ENCODE measurements at regions not wholly inside any gene's neighbourhood (a gene's known extent, or its start where the extent isn't known, plus 50 kb on each side); places are given as distances from the start of the nearest gene placed in this dataset.

DNA sequence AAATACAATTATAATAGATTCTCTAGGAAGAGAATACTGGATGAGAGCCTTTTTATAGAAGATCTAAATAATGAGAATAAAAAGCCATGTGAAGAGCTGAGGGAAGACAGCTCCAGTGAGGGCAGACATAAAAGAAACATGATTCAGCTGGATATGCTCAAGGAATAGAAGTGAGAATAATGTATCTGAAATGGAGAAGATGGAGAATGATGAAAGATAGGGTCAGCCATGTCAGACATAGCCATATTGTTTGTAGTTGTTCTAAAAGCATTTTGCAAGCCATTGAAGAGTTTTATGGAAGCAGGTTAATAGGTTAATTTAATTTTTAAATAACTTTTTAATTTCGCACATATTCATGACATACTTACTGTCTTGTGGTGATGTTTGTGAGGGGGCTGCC is 713.5 kb upstream of the ARPP21 start:
- Histone ChIP-seq H3K27me3 (ENCODE audit: control insufficient read depth, insufficient read depth, low read length, poor library complexity, severe bottlenecking) (no peaks in the 10 kb centered on the region), H3K4me1 (ENCODE audit: control insufficient read depth, insufficient read depth, low read length) (peaks cover 5% of the 10 kb centered on the region), H3K9me3 (ENCODE audit: control insufficient read depth, low read length) (no peaks in the 10 kb centered on the region), H3K27ac (ENCODE audit: insufficient read depth, low read depth, low read length, poor library complexity, severe bottlenecking) (no peak overlapping the region), H3K4me3 (ENCODE audit: insufficient read depth, low read depth, low read length) (no peak overlapping the region), H3K36me3 (ENCODE audit: control insufficient read depth, insufficient read depth, low read length) (no peaks in the 10 kb centered on the region)
- WGBS, 2 experiments, result no CpG with 5 or more reads among the region's 1 CpG

- Histone ChIP-seq H3K27ac (ENCODE audit: insufficient read depth, low read depth, low read length, poor library complexity, severe bottlenecking) (no peak overlapping the region), H3K9me3 (ENCODE audit: control insufficient read depth, low read length) (no peaks in the 10 kb centered on the region), H3K4me1 (ENCODE audit: control insufficient read depth, insufficient read depth, low read length) (no peaks in the 10 kb centered on the region), H3K4me3 (ENCODE audit: insufficient read depth, low read depth, low read length) (no peak overlapping the region), H3K36me3 (ENCODE audit: control insufficient read depth, insufficient read depth, low read length) (no peaks in the 10 kb centered on the region), H3K27me3 (ENCODE audit: control insufficient read depth, insufficient read depth, low read length, poor library complexity, severe bottlenecking) (no peaks in the 10 kb centered on the region)
These were observed 710.3 kb upstream of the ARPP21 start for GRCh38 chr3:34929036-34929435.

DNA sequence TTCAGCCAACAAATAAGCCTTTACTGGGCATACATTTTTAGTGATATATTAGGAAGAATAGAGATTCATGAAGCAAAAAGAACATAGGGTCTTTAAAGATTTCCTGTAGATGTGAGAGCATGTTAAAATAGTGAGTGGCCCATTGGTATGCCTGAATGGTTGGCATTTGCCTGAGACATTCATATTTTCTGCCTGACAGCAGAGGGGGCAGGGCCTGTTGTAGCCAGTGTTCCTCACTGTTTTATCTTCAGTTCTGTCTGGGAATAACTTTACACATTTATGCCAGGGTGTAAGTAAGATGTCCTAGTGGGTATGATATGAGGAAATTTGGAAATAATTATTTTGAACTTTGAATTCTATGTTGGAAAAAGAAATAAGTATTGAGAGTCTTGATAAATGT is 704.7 kb upstream of the ARPP21 start:
- no peaks in the 10 kb centered on the region for H3K27me3 ChIP-seq (ENCODE audit: control insufficient read depth, insufficient read depth, low read length, poor library complexity, severe bottlenecking)

DNA sequence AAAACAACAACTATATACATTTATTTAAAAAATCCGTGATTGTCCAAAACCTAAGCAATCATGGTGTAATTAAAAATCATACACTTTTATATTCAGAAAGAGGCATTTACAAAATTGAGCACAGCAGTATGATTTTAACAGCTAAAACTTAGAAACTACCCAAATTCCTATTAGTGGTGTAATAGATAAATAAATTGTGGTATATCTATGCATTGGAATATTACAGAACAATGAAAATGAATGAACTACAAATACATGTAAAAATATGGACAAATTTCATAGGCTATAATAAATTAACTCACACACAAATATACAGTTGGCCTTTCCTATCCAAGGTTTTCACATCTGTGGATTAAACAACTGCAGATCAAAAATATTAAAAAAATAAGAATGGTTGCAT is 700.5 kb upstream of the ARPP21 start:
- Histone ChIP-seq H3K4me1 (ENCODE audit: control insufficient read depth, insufficient read depth, low read length) (no peaks in the 10 kb centered on the region), H3K9me3 (ENCODE audit: control insufficient read depth, low read length) (no peaks in the 10 kb centered on the region), H3K27ac (ENCODE audit: insufficient read depth, low read depth, low read length, poor library complexity, severe bottlenecking) (no peak overlapping the region), H3K4me3 (ENCODE audit: insufficient read depth, low read depth, low read length) (no peak overlapping the region), H3K36me3 (ENCODE audit: control insufficient read depth, insufficient read depth, low read length) (no peaks in the 10 kb centered on the region), H3K27me3 (ENCODE audit: control insufficient read depth, insufficient read depth, low read length, poor library complexity, severe bottlenecking) (no peaks in the 10 kb centered on the region)
- 80 to 100% methylated on average over 1 of the region's 1 CpG for WGBS, 2 experiments

More for the DNA sequence above, 704.7 kb upstream of the ARPP21 start:
- Histone ChIP-seq H3K4me3 (ENCODE audit: insufficient read depth, low read depth, low read length) (no peak overlapping the region), H3K36me3 (ENCODE audit: control insufficient read depth, insufficient read depth, low read length) (no peaks in the 10 kb centered on the region), H3K9me3 (ENCODE audit: control insufficient read depth, low read length) (no peaks in the 10 kb centered on the region), H3K27ac (ENCODE audit: insufficient read depth, low read depth, low read length, poor library complexity, severe bottlenecking) (no peak overlapping the region), H3K4me1 (ENCODE audit: control insufficient read depth, insufficient read depth, low read length) (no peaks in the 10 kb centered on the region)

DNA sequence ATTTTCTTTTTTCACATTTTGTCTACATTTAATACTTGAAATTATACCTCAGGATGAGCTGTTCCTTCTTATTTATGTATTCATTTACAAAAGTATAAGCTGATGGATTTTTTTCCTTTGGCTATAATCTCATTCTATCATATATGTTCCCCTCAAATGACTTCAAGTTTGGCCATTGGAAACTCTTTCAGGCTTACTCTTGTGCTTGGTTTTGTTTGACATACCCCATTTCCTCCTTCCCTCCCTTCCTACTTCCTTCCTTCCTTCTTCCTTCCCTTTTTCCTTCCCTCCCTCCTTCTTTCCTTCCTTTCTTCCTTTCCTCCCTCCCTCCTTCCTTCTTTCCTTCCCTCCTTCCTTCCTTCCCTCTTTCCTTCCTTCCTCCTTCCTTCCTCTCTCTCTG is 697.1 kb upstream of the ARPP21 start:
- H3K36me3 ChIP-seq (ENCODE audit: control insufficient read depth, insufficient read depth, low read length), result no peaks in the 10 kb centered on the region
- no peaks in the 10 kb centered on the region for H3K9me3 ChIP-seq (ENCODE audit: control insufficient read depth, low read length)
- H3K27me3 ChIP-seq (ENCODE audit: control insufficient read depth, insufficient read depth, low read length, poor library complexity, severe bottlenecking), result no peaks in the 10 kb centered on the region
- no peak overlapping the region for H3K27ac ChIP-seq (ENCODE audit: insufficient read depth, low read depth, low read length, poor library complexity, severe bottlenecking)
- H3K4me1 ChIP-seq (ENCODE audit: control insufficient read depth, insufficient read depth, low read length), result no peaks in the 10 kb centered on the region
- no peak overlapping the region for H3K4me3 ChIP-seq (ENCODE audit: insufficient read depth, low read depth, low read length)

DNA sequence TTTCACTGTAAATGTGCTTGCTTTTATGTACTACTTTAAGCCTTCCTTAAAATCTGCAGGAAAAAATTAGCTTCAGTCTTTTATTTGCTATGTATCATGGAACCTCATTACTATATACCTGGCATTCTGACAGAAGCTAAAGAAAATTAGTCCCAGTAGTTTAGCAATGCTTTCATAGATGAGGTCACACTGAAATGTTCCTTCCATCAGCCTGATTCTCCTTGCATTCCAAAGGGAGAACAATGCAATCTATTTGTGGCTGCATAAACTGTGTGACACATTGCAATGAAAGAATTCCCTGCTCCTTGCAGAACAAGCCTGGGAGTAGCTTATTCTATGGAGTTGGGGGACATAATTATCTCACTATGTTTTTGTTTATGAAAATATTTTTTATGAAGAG is 691.5 kb upstream of the ARPP21 start:
- no peak overlapping the region for H3K27ac ChIP-seq (ENCODE audit: insufficient read depth, low read depth, low read length, poor library complexity, severe bottlenecking)
- no peaks in the 10 kb centered on the region for H3K36me3 ChIP-seq (ENCODE audit: control insufficient read depth, insufficient read depth, low read length)
- no peaks in the 10 kb centered on the region for H3K27me3 ChIP-seq (ENCODE audit: control insufficient read depth, insufficient read depth, low read length, poor library complexity, severe bottlenecking)
- no peaks in the 10 kb centered on the region for H3K9me3 ChIP-seq (ENCODE audit: control insufficient read depth, low read length)
- no peak overlapping the region for H3K4me3 ChIP-seq (ENCODE audit: insufficient read depth, low read depth, low read length)
- no peaks in the 10 kb centered on the region for H3K4me1 ChIP-seq (ENCODE audit: control insufficient read depth, insufficient read depth, low read length)

DNA sequence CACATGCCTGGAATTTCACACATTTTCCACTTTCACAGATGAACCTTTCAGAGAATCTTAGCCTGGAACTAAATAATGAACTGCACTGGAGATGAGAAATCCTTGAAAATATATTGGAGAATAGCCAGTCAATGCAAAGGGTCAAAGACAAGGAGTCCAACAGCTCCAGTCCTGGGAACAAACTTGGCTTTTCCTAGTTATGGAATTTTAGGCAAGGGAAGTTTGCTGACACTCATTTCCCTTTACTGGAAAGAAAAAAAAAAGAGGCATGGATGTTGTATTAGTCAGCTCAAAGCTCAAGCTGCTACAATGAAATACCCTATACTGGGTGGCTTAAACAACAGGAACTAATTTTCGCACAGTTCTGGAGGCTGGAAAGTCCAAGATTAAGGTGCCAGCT is 690.8 kb upstream of the ARPP21 start:
- Histone ChIP-seq H3K4me1 (ENCODE audit: control insufficient read depth, insufficient read depth, low read length) (no peaks in the 10 kb centered on the region), H3K9me3 (ENCODE audit: control insufficient read depth, low read length) (no peaks in the 10 kb centered on the region), H3K4me3 (ENCODE audit: insufficient read depth, low read depth, low read length) (no peak overlapping the region), H3K27ac (ENCODE audit: insufficient read depth, low read depth, low read length, poor library complexity, severe bottlenecking) (no peak overlapping the region), H3K36me3 (ENCODE audit: control insufficient read depth, insufficient read depth, low read length) (no peaks in the 10 kb centered on the region), H3K27me3 (ENCODE audit: control insufficient read depth, insufficient read depth, low read length, poor library complexity, severe bottlenecking) (no peaks in the 10 kb centered on the region)
- 88 to 93% methylated on average over 1 of the region's 1 CpG for WGBS, 2 experiments

DNA sequence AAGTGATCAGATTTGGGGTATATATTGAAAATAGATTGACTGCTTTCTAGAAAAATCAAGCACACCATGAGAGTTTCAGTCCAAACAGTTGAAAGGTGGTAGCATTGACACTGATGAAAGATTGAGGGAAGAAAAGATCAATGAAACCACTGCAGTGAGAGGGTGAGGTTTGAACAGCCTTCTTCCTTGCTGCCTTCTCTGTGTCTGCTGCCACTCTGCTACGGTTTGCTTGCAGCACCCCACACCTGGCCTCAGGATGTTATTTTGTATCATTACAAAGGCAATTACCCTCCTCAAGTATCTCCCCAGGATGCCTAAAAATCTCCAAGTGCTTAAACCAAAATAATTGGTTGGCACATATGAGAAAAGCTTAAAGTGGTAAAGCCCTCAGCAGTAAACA is 683.6 kb upstream of the ARPP21 start:
- Histone ChIP-seq H3K27me3 (ENCODE audit: control insufficient read depth, insufficient read depth, low read length, poor library complexity, severe bottlenecking) (no peaks in the 10 kb centered on the region), H3K27ac (ENCODE audit: insufficient read depth, low read depth, low read length, poor library complexity, severe bottlenecking) (no peak overlapping the region), H3K4me3 (ENCODE audit: insufficient read depth, low read depth, low read length) (no peak overlapping the region), H3K9me3 (ENCODE audit: control insufficient read depth, low read length) (no peaks in the 10 kb centered on the region), H3K36me3 (ENCODE audit: control insufficient read depth, insufficient read depth, low read length) (no peaks in the 10 kb centered on the region), H3K4me1 (ENCODE audit: control insufficient read depth, insufficient read depth, low read length) (no peaks in the 10 kb centered on the region)
- WGBS, 2 experiments, result 56 to 58% methylated on average over 1 of the region's 1 CpG

DNA sequence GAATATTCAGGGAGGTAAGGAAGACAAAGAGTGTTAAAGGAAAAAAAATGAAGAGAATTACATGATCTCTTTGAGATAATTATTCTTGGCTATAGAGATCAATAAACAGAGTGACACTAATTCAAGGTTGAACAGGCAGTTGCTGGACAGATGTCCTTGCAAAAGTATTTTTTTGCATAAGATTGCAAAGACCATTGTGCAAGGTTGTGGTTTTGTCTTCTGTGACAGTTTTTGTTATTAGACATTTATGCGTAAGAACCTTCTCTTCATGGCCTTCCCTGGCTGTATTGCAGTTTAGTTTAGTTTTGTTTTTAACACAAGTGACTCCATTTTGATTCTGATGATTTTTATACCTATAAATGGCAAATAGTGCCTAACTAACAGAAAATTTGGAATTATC is 682.8 kb upstream of the ARPP21 start:
- WGBS, 2 experiments, result 100% methylated on average over 1 of the region's 1 CpG
- no peak overlapping the region for H3K27ac ChIP-seq (ENCODE audit: insufficient read depth, low read depth, low read length, poor library complexity, severe bottlenecking)
- no peaks in the 10 kb centered on the region for H3K36me3 ChIP-seq (ENCODE audit: control insufficient read depth, insufficient read depth, low read length)
- H3K4me3 ChIP-seq (ENCODE audit: insufficient read depth, low read depth, low read length), result no peak overlapping the region
- no peaks in the 10 kb centered on the region for H3K9me3 ChIP-seq (ENCODE audit: control insufficient read depth, low read length)
- H3K27me3 ChIP-seq (ENCODE audit: control insufficient read depth, insufficient read depth, low read length, poor library complexity, severe bottlenecking), result no peaks in the 10 kb centered on the region
- no peaks in the 10 kb centered on the region for H3K4me1 ChIP-seq (ENCODE audit: control insufficient read depth, insufficient read depth, low read length)

- Histone ChIP-seq H3K27me3 (ENCODE audit: control insufficient read depth, insufficient read depth, low read length, poor library complexity, severe bottlenecking) (no peaks in the 10 kb centered on the region), H3K9me3 (ENCODE audit: control insufficient read depth, low read length) (no peaks in the 10 kb centered on the region), H3K4me3 (ENCODE audit: insufficient read depth, low read depth, low read length) (no peak overlapping the region), H3K27ac (ENCODE audit: insufficient read depth, low read depth, low read length, poor library complexity, severe bottlenecking) (no peak overlapping the region), H3K4me1 (ENCODE audit: control insufficient read depth, insufficient read depth, low read length) (no peaks in the 10 kb centered on the region), H3K36me3 (ENCODE audit: control insufficient read depth, insufficient read depth, low read length) (no peaks in the 10 kb centered on the region)
- WGBS, 2 experiments, result 91 to 97% methylated on average over 1 of the region's 1 CpG
These were observed 681.6 kb upstream of the ARPP21 start for GRCh38 chr3:34957677-34958076.

GRCh38 chr3:34969513-34969912 is 669.8 kb upstream of the ARPP21 start:
- no peaks in the 10 kb centered on the region for H3K27me3 ChIP-seq (ENCODE audit: control insufficient read depth, insufficient read depth, low read length, poor library complexity, severe bottlenecking)
- H3K9me3 ChIP-seq (ENCODE audit: control insufficient read depth, low read length), result no peaks in the 10 kb centered on the region
- H3K36me3 ChIP-seq (ENCODE audit: control insufficient read depth, insufficient read depth, low read length), result no peaks in the 10 kb centered on the region
- no peaks in the 10 kb centered on the region for H3K4me1 ChIP-seq (ENCODE audit: control insufficient read depth, insufficient read depth, low read length)
- WGBS, 2 experiments, result 91 to 100% methylated on average over 1 to 2 of the region's 2 CpGs
- no peak overlapping the region for H3K4me3 ChIP-seq (ENCODE audit: insufficient read depth, low read depth, low read length)
- H3K27ac ChIP-seq (ENCODE audit: insufficient read depth, low read depth, low read length, poor library complexity, severe bottlenecking), result no peak overlapping the region

All from ectodermal cell (in vitro differentiated cells).